Activated B cell treated with CpG ODN at 0.5 μM for 24 hours (primary cell): ENCODE measurements at regions not wholly inside any gene's neighbourhood (a gene's known extent, or its start where the extent isn't known, plus 50 kb on each side); places are given as distances from the start of the nearest gene placed in this dataset.

ENCODE experiments used
- ATAC-seq: fragments of 200-7000 bp; cut with Tn5 transposase; one replicate; pipeline ENCODE4 v1.10.0; 2021; ENCODE audit warnings: low read depth, mild to moderate bottlenecking, moderate library complexity
- CTCF ChIA-PET: fragments of 350-600 bp; sonication (Branson Sonifier 250); formaldehyde crosslinking; loops from one replicate; lab custom pipeline; 2021; ENCODE audit warnings: antibody characterized with exemption; lab: Charles Lee
- POLR2A ChIA-PET: fragments of 350-600 bp; sonication (Branson Sonifier 250); formaldehyde crosslinking; loops from one replicate; lab custom pipeline; 2021; ENCODE audit warnings: antibody characterized with exemption; lab: Charles Lee
- DNase-seq: peaks from one replicate; pipeline ENCODE4 v3.0.0; 2022
- H3K27ac Mint-ChIP-seq: one replicate; pipeline ENCODE4 v1.8.0; 2020; ENCODE audit warnings: mixed read lengths
- H3K27me3 Mint-ChIP-seq: one replicate; pipeline ENCODE4 v1.8.0; 2021; ENCODE audit warnings: mixed read lengths
- H3K36me3 Mint-ChIP-seq: one replicate; pipeline ENCODE4 v1.8.0; 2021; ENCODE audit warnings: low read depth, mixed read lengths
- H3K4me1 Mint-ChIP-seq: one replicate; pipeline ENCODE4 v1.8.0; 2021; ENCODE audit warnings: mixed read lengths
- H3K4me3 Mint-ChIP-seq: one replicate; pipeline ENCODE4 v1.8.0; 2020; ENCODE audit warnings: mild to moderate bottlenecking, mixed read lengths
- H3K9me3 Mint-ChIP-seq: one replicate; pipeline ENCODE4 v1.8.0; 2020; ENCODE audit warnings: mixed read lengths
- CTCF ChIP-seq: fragments of 200-600 bp; IDR thresholded peaks from one replicate; pipeline ENCODE4 v1.8.0; 2022; ENCODE audit warnings: antibody characterized with exemption, mild to moderate bottlenecking
- intact Hi-C: fragments of 100-400 bp; cut with micrococcal nuclease; formaldehyde crosslinking; loops from one replicate; pipeline ENCODE4 v1.15.1; 2024

GRCh38 chrX:136975684-136976470, 57.9 kb downstream of the GPR101 start:
- DNase-seq (no peak), ATAC-seq (no peak)
- Mint-ChIP-seq H3K27ac (no peak overlapping the region), H3K4me3 (no peak overlapping the region), H3K4me1 (no peaks in the 10 kb centered on the region), H3K27me3 (no peaks in the 10 kb centered on the region), H3K9me3 (no peaks in the 10 kb centered on the region), H3K36me3 (peaks cover 3% of the 10 kb centered on the region)
- no peak for TF ChIP-seq CTCF
- ChIA-PET POLR2A (no interaction called here), CTCF (no interaction called here)
- intact Hi-C loops, result no loop called here

DNA sequence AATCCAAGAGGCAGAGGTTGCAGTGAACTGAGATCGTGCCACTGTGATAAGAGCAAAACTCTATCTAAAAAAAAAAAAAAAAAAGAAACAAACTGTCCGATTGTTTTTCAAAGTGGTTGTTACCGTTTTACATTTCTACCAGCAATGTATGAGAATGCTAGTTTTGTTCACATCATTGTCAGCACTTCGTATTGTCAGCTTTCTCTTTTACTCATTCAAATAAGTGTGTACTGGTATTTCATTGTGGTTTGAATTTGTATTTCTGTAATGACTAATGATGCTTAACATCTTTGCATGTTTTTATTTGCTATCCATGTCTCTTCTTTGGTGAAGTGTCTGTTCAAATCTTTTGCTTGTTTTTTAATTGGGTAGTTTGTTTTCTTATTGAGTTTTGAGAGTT, 65.8 kb downstream of the GPR101 start:
- POLR2A ChIA-PET, result no interaction called here
- CTCF ChIA-PET, result no interaction called here

GRCh38 chrX:136963973-136964372, 69.8 kb downstream of the GPR101 start:
- ChIA-PET POLR2A (no interaction called here), CTCF (no interaction called here)
- Mint-ChIP-seq H3K27ac (no peak overlapping the region), H3K36me3 (peaks cover 1% of the 10 kb centered on the region), H3K4me1 (peaks cover 4% of the 10 kb centered on the region), H3K4me3 (no peak overlapping the region), H3K9me3 (no peaks in the 10 kb centered on the region), H3K27me3 (no peaks in the 10 kb centered on the region)
- no peak for TF ChIP-seq CTCF
- DNase-seq (no peak), ATAC-seq (no peak)
- intact Hi-C loops, result no loop called here

More for the DNA sequence above, 65.8 kb downstream of the GPR101 start:
- no peak for DNase-seq
- no peak for ATAC-seq
- H3K4me1 Mint-ChIP-seq, result no peaks in the 10 kb centered on the region
- intact Hi-C loops, result no loop called here
- H3K27ac Mint-ChIP-seq, result no peak overlapping the region
- no peaks in the 10 kb centered on the region for H3K27me3 Mint-ChIP-seq
- no peak for TF ChIP-seq CTCF
- H3K4me3 Mint-ChIP-seq, result no peak overlapping the region
- H3K36me3 Mint-ChIP-seq, result peaks cover 1% of the 10 kb centered on the region
- no peaks in the 10 kb centered on the region for H3K9me3 Mint-ChIP-seq

DNA sequence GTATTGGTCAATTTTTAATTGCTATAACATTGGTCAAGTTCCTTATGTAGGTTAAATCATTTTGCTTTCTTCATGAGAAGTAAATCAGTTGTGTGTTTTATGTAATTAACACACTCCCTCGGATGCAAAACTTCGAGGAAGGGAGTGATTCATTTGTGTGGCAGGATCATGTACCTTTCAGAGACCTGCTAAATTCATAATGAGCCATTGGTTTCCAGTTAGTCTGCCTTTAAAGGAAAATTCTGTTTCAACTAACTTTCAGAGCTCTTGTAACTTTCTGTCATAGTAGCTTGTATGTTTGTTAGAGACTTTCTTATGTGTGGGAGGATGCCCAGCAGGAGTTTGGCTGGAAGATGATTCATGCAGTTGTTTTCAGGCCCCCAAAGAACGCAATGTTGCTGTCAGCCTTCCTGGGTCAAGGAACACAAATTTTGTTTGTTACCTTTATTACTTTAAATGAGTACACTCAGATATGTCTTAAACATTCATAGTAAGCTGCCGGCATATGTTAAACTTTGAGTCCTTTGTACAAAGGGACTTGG, 72.1 kb downstream of the GPR101 start:
- Mint-ChIP-seq H3K4me3 (no peak overlapping the region), H3K36me3 (peaks cover 1% of the 10 kb centered on the region), H3K9me3 (no peaks in the 10 kb centered on the region), H3K27ac (no peak overlapping the region), H3K4me1 (peaks cover 4% of the 10 kb centered on the region), H3K27me3 (no peaks in the 10 kb centered on the region)
- CTCF ChIA-PET, result no interaction called here
- ATAC-seq, result no peak
- no peak for DNase-seq
- POLR2A ChIA-PET, result no interaction called here
- TF ChIP-seq CTCF, result no peak
- intact Hi-C loops, result no loop called here

DNA sequence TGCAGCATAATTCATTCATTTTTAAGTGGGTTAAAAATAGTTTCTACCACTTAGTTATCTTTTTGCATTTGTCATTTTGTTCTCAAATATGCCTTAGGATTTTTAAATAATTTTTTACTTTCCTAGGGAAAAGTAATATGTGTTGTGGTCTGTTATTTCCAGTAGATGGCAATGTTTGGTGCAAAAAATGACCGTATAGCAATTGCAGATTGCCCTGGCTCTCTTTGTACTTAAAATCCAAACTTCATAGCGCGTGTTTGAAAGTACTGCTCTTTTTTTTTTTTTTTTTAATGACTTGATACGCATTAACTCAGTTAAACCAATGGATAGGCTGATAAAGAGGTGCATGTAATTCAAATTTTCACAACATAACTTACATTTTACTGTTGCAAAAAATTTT, 74.4 kb upstream of the RBMX start:
- H3K27me3 Mint-ChIP-seq, result no peaks in the 10 kb centered on the region
- H3K9me3 Mint-ChIP-seq, result no peaks in the 10 kb centered on the region
- DNase-seq (no peak), ATAC-seq (no peak)
- ChIA-PET POLR2A (no interaction called here), CTCF (no interaction called here)
- H3K4me3 Mint-ChIP-seq, result no peak overlapping the region
- intact Hi-C loops, result loop anchor here (1.0 kb wide), 1 partner anchor 97 kb away; no protein-coding TSS in a partner anchor
- no peaks in the 10 kb centered on the region for H3K36me3 Mint-ChIP-seq
- no peaks in the 10 kb centered on the region for H3K4me1 Mint-ChIP-seq
- no peak overlapping the region for H3K27ac Mint-ChIP-seq
- no peak for TF ChIP-seq CTCF
